NOMO-1 (cell line): ENCODE measurements at regions not wholly inside any gene's neighbourhood (a gene's known extent, or its start where the extent isn't known, plus 50 kb on each side); places are given as distances from the start of the nearest gene placed in this dataset.

ENCODE experiments used
- DNase-seq, 2 experiments: peaks; one replicate each; lab custom pipeline; 2025; ENCODE audit not compliant: unreplicated experiment in 2 of 2; lab: John Stamatoyannopoulos, UW

DNA sequence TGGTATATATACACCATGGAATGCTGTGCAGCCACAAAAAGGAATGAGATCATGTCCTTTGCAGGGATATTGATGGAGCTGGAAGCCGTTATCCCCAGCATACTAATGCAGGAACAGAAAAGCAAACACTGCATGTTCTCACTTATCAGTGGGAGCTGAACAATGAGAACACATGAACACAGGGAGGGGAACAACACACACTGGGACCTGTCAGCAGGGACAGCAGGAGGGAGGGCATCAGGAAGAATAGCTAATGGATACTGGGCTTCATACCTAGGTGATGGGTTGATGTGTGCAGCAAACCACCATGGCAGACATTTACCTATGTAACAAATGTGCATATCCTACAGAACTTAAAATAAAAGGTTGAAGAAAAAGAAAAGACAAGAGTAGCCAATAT is 81.1 kb upstream of the ADAD1 start:
- DNase-seq, result no peak

DNA sequence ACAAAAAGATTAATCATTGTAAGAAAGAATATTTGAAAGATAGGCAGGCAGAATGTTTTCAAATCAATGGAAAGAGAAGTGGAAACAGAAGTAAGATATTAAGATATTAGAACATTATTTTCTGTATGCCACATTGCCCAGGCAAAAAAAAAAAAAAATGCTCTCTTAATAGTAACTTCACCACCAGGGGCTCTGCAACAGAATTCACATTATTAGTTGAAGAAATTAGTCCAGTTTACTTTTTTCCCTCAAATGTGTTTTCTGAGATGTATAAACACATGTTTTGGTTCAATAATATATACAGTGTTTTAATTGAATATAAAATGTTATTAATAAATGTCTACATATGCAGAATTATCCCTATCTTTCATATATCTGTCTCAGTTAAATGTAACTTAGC is 78.0 kb upstream of the ADAD1 start:
- no peak for DNase-seq

DNA sequence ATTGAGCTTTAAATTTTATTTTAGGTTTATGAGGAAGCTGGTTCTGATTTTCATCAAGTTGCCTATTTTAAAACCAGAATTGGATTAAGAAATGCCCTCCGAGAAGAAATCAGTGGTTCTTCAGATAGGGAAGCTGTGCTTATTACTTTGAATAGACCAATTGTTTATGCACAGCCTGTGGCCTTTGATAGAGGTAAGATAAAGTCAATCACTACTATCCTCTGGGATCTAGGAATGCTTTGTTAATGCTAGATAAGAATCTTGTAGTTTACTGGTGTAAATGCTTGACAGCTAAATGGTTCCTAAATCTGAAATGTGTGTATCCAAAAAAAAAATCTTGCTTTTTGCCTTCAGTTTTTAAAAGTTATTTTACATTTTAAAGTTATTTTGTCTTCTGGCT is 73.0 kb upstream of the ADAD1 start:
- no peak for DNase-seq

DNA sequence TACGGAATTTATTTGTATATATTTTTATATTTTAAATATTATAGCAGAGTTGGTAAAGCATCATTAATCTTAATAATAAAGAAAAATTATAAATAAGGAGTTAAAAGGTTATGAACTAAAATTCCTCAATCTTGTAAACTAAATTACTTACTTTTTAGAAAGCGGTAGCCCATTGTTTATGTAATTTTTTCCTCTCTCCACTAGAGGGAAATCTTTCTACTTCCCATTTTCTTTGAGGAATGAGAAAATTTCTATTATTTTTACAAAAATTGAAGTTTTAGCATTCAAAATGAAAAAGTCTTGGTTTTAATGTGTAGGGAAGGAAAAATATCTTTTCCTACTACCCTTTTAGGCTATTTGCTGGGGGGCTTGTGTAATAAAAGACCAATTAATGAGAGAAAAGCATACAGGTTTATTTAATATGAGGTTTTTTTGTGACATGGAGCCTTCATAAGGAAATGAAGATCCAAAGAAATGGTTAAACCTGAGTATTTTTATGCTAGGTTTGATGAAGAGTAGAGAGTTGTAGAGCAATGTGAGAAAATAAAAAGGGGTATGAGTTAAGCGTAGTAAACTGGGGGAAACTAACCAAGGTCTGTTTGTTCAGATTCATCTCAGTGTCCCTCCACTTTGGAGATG is 68.7 kb upstream of the ADAD1 start:
- DNase-seq, result peak in 1 of 2 experiments; percentile 21

DNA sequence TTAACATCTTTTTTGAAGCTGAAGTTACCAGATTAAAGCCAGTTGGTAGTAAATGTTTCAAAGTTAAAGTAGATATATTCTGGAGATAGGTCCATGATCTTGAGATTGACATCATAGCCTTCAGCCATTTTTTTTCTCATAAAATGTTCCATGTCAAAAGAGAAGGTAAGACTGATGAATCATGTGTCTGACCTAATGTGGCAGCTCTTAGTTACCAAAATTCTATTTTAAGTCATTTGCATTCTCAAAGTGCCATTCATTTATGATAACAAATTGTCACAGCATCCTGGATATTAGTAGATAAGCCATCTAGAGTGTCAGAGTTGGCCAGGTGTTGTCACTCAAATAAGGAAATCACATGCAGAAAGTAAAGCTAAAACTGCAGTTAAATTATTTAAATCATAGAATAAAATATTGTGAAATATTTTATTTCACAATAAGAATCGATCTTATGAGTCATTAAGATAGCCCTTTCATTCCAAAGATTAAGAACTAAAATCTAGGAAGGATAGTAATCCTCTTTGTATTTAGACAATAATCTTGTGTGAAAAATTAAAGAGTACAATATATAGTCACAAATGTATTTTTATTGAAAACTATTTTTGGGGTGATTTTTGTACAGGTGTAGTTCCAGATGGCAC is 65.7 kb upstream of the ADAD1 start:
- DNase-seq, result no peak

DNA sequence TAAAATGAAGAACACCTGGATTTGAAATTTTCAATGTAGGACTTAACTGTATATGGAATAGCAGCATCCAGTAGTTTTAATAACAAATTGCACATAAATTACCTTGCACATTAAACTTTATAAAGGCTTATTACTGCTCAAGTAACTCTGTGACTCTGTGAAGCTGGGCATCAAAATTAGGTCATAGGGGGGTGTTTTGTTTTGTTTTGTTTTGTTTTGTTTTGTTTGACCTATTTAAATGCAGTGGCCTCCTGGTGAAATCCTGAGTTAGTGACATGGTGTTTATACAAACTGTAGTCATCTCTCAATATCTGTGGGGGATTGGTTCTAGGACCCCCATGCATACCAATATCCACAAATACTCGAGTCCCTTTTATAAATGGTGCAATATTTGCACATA is 51.9 kb upstream of the ADAD1 start:
- no peak for DNase-seq

DNA sequence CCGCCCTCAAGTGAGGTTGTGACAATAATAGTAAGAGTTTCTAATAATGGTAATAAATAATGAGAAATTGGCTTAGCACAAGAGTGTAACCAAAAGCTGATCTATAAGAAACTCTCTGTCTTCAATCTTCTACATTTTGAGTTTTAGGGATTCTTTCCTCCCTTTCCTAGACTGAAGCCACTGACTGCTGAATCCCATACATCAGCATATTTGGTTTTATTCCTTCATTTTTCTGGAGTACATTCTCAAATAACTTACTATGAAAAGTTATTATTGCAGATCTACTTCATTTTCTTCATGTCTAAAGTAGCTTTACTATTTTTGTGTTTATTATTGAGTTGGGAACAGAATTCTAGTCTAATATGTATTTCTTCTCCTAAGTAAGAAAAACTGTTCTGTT is 49.9 kb upstream of the ADAD1 start:
- no peak for DNase-seq
